Lung (tissue), 11 donors: ENCODE measurements at regions not wholly inside any gene's neighbourhood (a gene's known extent, or its start where the extent isn't known, plus 50 kb on each side); places are given as distances from the start of the nearest gene placed in this dataset.

Source experiments
- ATAC-seq: fragments of 200-7000 bp; cut with Tn5 transposase; one replicate; pipeline ENCODE4 v1.9.1; 2020; ENCODE audit warnings: moderate number of reproducible peaks; ENCODE audit not compliant: insufficient read depth, low FRiP score
- DNase-seq, 3 donors: peaks; one replicate each; pipeline ENCODE4 v3.0.0-alpha.2; 2013 to 2017
- H3K27ac ChIP-seq, 2 donors: one replicate each; pipeline ENCODE4 v1.5.1; 2013; ENCODE audit warnings: mild to moderate bottlenecking in 2 of 2, moderate library complexity in 2 of 2, control low read depth in 1 of 2, inconsistent platforms in 1 of 2, low read depth in 1 of 2, low read length in 1 of 2
- H3K27me3 ChIP-seq, 3 donors: one replicate each; pipeline ENCODE4 v1.5.1; 2013; ENCODE audit warnings: low read length in 2 of 3; ENCODE audit not compliant: control insufficient read depth in 3 of 3, insufficient read depth in 3 of 3
- H3K36me3 ChIP-seq, 4 donors: one replicate each; pipeline ENCODE4 v1.5.1; 2013; ENCODE audit warnings: low read length in 4 of 4, mild to moderate bottlenecking in 1 of 4, moderate library complexity in 1 of 4; ENCODE audit not compliant: control insufficient read depth in 4 of 4, insufficient read depth in 4 of 4
- H3K4me1 ChIP-seq, 5 donors: one replicate each; pipeline ENCODE4 v1.5.1; 2013; ENCODE audit warnings: low read length in 5 of 5, mild to moderate bottlenecking in 2 of 5, moderate library complexity in 1 of 5; ENCODE audit not compliant: control insufficient read depth in 5 of 5, insufficient read depth in 5 of 5
- H3K4me3 ChIP-seq: one replicate; pipeline ENCODE4 v1.5.1; 2013; ENCODE audit warnings: mild to moderate bottlenecking, control low read depth, moderate library complexity
- H3K9ac ChIP-seq, 2 donors: one replicate each; pipeline ENCODE4 v1.5.1; 2013; ENCODE audit warnings: low read length in 2 of 2, control low read depth in 1 of 2; ENCODE audit not compliant: insufficient read depth in 1 of 2
- H3K9me3 ChIP-seq, 4 donors: one replicate each; pipeline ENCODE4 v1.5.1; 2013; ENCODE audit warnings: low read length in 3 of 4, mild to moderate bottlenecking in 1 of 4, moderate library complexity in 1 of 4; ENCODE audit not compliant: control insufficient read depth in 4 of 4, insufficient read depth in 3 of 4
- WGBS, 2 donors: extraction: QIAGEN DNeasy Blood & Tissue Kit; methylation state at CpG; one replicate each; pipeline ENCODE4 v1.1.7; 2013; 5-methylcytosine and 5-hydroxymethylcytosine counted together
- TF ChIP-seq, protein P1 (sequence below): IDR thresholded peaks from 2 replicates; pipeline ENCODE4 v1.5.1; 2012; ENCODE audit warnings: mild to moderate bottlenecking; ENCODE audit errors: control extremely low read depth, extremely low read depth
- donor health status: control.
- donor health status: control.
- donor health status: Bipolar disorder and iron deficiency.
- donor health status: healthy.
- donor health status: DM: yes; HTN: yes; CAD: no.

DNA sequence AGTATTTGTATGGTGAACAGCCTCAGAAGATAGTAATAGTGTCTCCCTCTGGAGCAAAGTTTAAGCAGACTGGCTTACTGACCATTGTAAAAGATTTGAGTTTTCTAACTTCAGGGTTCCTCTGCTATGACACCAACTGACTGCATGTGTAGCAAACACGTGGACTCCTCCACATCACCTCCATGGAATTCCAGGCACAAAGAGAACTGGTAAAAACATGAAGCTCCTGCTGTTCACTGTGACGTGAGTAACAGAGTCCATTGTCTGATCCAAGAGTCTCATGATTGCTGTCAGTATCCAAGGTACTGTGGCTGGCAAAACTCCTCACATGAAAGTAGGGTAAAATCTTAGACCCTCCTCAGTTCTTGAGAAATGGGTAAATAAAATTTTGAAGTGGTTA is 107.6 kb upstream of the FAM9B start:
- H3K27me3 ChIP-seq: peaks cover 0 to 23% (median 9%) of the 10 kb centered on the region in 3 donors
- H3K9ac ChIP-seq: no peak overlapping the region
- TF ChIP-seq, protein P1, sequence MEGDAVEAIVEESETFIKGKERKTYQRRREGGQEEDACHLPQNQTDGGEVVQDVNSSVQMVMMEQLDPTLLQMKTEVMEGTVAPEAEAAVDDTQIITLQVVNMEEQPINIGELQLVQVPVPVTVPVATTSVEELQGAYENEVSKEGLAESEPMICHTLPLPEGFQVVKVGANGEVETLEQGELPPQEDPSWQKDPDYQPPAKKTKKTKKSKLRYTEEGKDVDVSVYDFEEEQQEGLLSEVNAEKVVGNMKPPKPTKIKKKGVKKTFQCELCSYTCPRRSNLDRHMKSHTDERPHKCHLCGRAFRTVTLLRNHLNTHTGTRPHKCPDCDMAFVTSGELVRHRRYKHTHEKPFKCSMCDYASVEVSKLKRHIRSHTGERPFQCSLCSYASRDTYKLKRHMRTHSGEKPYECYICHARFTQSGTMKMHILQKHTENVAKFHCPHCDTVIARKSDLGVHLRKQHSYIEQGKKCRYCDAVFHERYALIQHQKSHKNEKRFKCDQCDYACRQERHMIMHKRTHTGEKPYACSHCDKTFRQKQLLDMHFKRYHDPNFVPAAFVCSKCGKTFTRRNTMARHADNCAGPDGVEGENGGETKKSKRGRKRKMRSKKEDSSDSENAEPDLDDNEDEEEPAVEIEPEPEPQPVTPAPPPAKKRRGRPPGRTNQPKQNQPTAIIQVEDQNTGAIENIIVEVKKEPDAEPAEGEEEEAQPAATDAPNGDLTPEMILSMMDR: no peak
- H3K27ac ChIP-seq: no peak overlapping the region
- H3K36me3 ChIP-seq: no peaks in the 10 kb centered on the region
- ATAC-seq: no peak
- H3K4me1 ChIP-seq: no peaks in the 10 kb centered on the region
- H3K9me3 ChIP-seq: no peaks in the 10 kb centered on the region
- WGBS, 2 donors: 54 to 75% methylated on average over 2 of the region's 2 CpGs
- H3K4me3 ChIP-seq: no peak overlapping the region
- no peak for DNase-seq

GRCh38 chrX:9144701-9145241 is 110.8 kb upstream of the FAM9B start:
- 52 to 58% methylated on average over 13 of the region's 13 CpGs for WGBS, 2 donors
- no peak overlapping the region for H3K4me3 ChIP-seq
- TF ChIP-seq, protein P1: no peak
- H3K36me3 ChIP-seq: no peaks in the 10 kb centered on the region
- no peaks in the 10 kb centered on the region for H3K9me3 ChIP-seq
- no peak overlapping the region for H3K9ac ChIP-seq
- H3K4me1 ChIP-seq: no peaks in the 10 kb centered on the region
- no peak for ATAC-seq
- DNase-seq: peak in 2 of 3 donors; percentile 38 to 49
- peaks cover 0 to 22% (median 11%) of the 10 kb centered on the region in 3 donors for H3K27me3 ChIP-seq
- H3K27ac ChIP-seq: no peak overlapping the region

- Histone ChIP-seq H3K9ac (no peak overlapping the region), H3K27ac (no peak overlapping the region), H3K9me3 (no peaks in the 10 kb centered on the region), H3K4me3 (no peak overlapping the region), H3K36me3 (no peaks in the 10 kb centered on the region), H3K27me3 (peaks cover 0 to 22% (median 11%) of the 10 kb centered on the region in 3 donors), H3K4me1 (no peaks in the 10 kb centered on the region)
- WGBS, 2 donors: 90% methylated on average over 9 of the region's 9 CpGs
- TF ChIP-seq, protein P1: no peak
- no peak for DNase-seq
- no peak for ATAC-seq
These were observed 112.7 kb upstream of the FAM9B start for GRCh38 chrX:9146657-9147056.

GRCh38 chrX:9147086-9147485 is 113.2 kb upstream of the FAM9B start:
- Histone ChIP-seq H3K9me3 (no peaks in the 10 kb centered on the region), H3K4me1 (no peaks in the 10 kb centered on the region), H3K36me3 (no peaks in the 10 kb centered on the region), H3K27ac (no peak overlapping the region), H3K9ac (no peak overlapping the region), H3K27me3 (peaks cover 0 to 22% (median 11%) of the 10 kb centered on the region in 3 donors), H3K4me3 (no peak overlapping the region)
- WGBS, 2 donors: 74 to 92% methylated on average over 5 of the region's 5 CpGs
- ATAC-seq (no peak), DNase-seq (no peak)
- TF ChIP-seq, protein P1: no peak
